GM18517 (cell line): ENCODE measurements at regions not wholly inside any gene's neighbourhood (a gene's known extent, or its start where the extent isn't known, plus 50 kb on each side); places are given as distances from the start of the nearest gene placed in this dataset.

Experiments used
- ATAC-seq: cut with Tn5 transposase; IDR thresholded peaks from one replicate; pipeline ENCODE4 v1.9.1; 2021; ENCODE audit warnings: mild to moderate bottlenecking, moderate library complexity; ENCODE audit not compliant: unreplicated experiment

DNA sequence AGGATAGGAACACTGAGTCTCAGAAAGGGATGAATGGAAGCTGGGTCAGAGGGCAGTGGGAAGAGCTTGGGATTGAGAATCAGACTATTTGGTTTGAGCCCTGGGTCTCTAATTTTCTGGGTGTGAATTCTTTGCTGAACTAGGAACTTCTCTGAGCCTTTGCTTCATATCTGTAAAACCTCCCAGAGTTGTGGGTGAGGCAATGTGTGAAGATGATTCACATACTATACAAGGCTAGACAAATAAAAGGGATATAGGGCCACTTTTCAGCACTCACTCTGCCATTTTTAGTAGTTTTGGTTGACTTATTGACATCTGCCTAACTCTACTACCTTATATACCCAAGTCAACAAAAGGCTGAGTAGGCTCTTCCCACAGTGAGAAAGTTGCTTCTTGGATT is 77.7 kb upstream of the JUN start:
- ATAC-seq = no peak

DNA sequence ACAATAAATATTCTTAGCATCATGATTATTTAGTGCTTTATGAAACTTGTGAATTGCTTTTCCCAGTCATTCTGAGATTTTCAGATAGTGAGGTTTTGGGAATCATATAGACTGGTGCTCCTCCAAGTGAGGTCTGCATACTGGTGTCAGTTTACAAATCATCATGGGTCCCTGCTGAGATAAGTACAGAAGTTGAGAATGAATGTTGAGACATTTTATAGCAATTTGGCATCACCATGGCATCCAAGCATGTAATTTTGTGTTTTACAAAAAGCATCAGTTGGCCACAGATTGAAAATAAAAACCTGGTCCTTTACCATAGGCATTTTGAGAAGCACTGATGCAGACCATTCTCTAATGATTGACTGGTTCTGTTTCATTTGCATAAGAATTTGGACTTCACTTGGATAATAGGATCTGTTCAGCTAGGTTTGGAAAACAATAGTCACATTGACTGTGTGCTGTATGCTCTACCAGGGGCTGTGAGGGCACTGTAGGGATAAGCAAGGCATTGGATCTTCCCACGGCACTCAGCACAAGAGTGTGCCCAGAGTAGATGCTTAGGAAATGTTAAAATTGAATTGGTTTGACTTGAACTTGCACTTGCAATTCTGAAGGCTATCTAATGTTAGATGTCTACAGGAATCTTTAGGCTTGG is 79.0 kb upstream of the JUN start:
- no peak for ATAC-seq

DNA sequence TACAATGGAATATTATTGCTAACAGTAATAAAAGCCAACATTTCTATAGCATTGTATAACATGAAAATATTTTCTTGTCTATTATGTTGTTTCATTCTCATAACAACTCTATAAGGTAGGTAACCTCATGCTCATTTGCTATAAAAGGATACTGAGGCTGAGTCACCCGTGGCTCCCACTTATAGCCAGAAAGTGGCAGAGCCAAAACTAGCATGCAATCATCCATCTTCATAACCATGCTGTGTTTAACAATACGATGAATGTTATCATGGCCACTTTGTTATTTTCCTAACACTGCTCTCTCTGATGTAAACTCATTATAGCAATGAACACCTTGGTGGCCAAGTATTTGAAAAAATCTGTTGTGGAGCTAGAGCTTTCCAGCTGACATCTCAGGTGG is 80.8 kb upstream of the JUN start:
- ATAC-seq = no peak

- ATAC-seq = no peak
These were observed 82.7 kb upstream of the JUN start for GRCh38 chr1:58866578-58866977.

DNA sequence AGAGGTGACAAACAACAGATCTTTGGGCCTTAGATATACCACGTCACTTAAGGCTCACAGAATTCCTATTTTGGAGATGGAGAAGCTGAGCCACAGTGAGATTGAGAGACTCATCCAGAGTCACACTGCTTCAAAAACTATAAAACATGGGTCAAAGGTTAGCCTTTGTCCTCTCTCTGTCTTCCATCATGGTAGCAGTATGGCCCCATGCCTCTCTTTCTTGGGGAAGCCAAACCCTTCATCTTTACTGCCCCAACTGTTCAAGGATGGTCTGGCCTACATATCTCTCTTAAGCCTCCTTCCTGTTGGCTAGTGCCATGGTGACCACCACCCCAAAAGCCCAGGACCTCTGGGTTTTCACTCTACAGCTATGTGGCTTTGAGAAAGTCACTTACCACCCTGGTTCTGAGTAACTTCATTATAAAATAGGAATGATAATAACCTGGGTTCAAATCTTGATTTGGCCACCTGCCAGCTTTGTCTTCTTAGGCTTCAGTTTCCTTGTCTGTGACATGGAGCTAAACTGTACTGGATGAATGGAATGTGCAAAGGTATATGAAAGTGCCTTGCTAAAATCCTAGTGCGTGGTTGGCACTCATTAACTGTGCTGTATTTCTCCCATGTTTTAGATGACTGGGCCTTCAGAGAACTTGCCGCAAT is 85.9 kb upstream of the JUN start:
- ATAC-seq = no peak

DNA sequence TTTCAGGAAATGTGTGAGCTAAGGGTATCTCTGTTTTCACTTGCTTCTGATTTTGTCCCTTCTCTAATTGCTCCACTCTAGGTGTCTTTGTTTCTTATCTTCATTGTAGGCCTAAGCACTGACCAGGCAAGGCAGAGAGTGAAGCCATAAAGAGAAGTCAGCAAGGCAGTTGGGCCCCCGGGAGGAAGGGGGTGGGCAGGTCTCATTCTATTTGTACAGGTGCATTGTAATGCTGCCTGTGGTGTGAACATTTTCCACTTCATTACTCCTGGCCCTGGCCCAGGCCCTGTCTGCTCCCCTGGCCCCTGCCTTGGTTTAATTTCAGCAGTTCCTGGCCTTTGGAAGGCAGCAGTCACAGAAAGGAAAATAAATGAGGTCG is 86.4 kb upstream of the JUN start:
- no peak for ATAC-seq

DNA sequence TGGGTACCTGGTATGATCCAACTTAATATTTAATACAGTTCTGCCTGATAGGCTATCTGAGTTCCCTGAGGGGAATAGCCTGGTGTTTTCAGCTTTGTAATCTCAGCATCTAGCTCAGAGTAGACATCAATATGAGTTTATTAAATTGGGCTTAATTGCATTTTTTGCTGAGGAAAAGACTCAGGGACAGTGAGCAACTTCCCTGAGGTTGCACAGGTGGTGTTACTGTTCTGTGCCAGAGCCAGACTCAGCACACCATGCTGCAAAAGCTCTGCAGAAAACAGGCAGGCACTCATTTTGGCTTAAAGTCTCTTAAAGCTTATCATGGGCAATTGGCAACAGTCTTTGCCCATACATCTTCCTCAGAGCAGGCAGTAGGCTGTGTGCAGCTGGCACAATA is 90.5 kb upstream of the JUN start:
- ATAC-seq = no peak

- ATAC-seq = no peak
These were observed 91.2 kb upstream of the JUN start for GRCh38 chr1:58874757-58875755.

- ATAC-seq = no peak
These were observed 95.6 kb upstream of the JUN start for GRCh38 chr1:58879464-58879863.

GRCh38 chr1:58880592-58880991 is 96.7 kb upstream of the JUN start:
- ATAC-seq = no peak

GRCh38 chr1:58881471-58881994 is 97.7 kb upstream of the JUN start:
- no peak for ATAC-seq

DNA sequence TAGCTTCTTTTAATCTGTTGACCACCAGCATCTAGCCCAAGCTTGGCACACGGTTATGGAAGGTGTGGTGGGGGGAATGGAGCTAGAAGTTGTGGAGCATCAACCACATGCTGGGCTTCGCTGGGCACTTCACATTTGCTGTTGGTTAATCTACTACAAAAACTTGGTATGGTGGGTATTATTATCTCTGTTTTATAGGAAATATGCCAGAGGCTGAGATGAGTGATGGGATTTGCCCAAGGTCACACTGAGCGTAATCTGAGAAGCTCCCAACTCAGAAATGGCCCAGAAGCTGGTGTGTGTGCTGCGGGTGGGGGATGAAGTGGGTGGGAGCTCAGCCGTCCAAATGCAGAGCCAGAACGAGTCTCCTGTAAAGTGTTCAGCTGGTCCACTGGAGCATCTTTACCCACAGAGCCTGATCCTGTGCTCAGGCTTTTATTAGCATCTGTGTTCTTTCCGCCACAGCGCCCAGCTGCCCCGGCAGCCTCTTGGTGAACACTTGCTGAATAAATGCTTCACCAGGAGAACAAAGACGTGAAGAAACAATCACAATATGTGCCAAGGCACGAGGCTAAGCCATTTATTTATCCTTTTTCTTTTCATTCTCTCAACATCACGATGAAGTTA is 98.6 kb upstream of the JUN start:
- ATAC-seq = no peak

DNA sequence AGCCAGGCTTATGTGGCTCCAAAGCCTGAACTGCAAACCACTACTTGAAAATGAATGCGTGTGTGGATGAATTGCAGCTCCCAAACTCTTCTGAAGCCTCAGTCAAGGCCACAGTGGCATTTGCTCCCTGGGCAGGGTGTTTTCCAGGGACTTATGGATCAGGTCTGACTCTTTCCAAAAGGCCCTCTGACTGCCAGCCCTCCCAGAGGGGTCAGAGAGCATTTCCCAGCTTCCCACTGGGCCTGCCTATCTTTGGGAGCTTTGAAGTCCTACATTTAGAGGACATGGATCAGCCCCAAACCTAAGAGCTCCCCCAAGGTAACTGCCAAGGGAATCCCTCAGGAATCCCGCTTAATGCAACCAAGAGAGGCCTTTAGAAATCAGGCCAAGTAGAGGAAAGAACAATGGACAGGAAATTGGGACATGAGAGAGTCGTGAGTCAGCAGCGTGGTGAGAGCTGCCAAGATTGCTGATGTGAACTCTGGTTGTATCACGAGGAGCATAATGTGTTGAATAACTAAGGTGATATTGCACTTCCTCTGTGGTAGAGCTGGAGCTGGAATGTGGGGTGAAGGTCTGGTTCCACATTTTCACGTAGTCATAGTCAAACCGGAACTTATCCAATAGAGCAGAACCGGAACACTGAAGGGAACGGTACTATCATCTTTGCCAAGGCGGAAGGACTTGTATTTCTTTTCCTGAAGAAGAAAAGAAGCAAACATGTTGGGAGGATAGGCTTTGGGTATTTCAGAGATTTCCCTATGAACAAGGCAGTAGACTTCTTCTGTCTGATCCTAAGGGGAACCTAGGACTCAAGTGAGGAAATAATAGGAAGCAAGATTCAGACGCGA is 99.4 kb upstream of the JUN start:
- ATAC-seq = no peak

DNA sequence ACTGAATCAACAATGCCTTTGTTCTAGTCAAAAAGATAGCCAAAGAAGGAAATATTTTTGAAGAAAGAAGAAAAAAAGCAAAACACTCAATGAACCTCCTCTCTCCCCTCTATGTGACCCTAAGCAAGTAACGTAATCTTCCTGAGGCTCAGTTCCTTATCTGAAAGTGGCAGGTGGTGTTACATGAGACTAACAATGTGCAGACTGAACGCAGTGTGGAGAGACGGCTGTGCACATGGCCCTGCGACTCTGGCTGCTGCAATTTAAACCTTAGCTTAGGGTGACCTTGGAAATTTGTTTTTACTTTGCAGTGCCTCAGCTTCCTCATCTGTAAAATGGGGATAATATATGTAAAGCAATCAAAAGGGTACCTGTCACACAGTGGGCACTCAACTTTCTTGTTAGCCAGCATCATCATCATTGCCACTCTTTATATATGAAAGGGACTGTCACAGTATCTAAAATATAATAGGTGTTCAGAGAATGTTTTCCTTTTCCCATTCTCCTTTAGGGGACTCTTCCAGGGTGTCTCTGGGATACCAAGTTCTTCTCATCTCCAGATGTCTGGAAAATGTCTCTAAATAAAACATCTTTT is 100.1 kb upstream of the JUN start:
- peak; percentile 63 for ATAC-seq

- no peak for ATAC-seq
These were observed 101.1 kb upstream of the JUN start for GRCh38 chr1:58884706-58885661.

- ATAC-seq = no peak
These were observed 102.2 kb upstream of the JUN start for GRCh38 chr1:58885998-58886397.

DNA sequence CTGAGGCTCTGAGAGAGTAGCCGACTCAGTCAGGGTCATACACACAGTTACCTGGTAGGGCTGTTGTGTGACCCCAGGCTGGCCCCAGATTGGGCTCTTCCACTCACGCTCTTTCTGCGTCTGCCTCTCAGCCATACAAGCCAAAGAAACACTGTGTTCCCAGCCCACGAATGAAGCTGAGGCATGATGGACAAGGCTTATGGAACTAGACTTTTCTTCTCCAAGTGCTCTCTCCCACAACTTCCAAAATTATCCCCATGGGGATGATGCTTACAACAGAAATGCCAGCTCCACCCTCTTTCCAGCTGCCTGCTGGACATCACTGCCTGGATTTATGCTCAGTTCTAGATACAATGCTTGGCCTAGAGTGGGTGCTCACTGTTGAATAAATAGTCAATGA is 102.8 kb upstream of the JUN start:
- ATAC-seq = no peak

DNA sequence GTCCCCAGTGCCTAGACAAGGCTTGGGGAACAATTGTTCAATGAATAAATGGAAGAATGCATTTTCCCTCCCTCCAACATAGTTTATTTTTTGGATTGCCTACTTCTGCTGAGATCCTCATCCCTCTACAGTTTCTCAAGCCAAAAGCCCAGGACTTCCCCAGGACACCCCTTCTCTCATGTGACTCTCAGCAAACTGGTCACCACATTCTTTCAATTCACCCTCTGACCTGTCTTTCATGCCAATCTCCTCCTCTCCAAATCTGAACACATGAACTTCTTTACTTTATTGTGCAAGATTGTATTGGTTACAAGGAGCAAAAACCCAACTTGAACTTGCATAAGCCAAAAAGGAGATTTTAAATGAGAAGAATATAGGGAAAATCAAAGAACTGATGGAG is 103.2 kb upstream of the JUN start:
- ATAC-seq = no peak

DNA sequence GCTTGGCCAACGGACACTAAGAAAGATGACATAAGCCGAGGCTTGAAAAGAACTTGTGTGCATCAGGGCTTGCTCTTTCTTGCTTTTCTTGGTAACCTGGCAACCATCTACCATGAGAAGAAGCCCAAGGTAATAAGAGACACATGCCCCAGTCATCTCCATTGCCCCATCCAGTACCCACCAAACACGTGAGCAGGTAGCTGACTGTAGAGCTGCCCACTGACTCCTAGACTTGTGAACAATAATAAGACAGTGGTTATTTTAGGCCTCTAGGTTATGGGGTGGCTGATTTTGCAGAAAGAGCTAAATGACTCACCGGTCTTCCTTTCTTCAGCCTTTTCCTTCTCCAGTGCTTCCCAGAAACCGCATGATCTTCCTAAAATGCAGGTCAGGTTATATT is 105.0 kb upstream of the JUN start:
- no peak for ATAC-seq
